Neural cell (in vitro differentiated cells): ENCODE measurements at regions not wholly inside any gene's neighbourhood (a gene's known extent, or its start where the extent isn't known, plus 50 kb on each side); places are given as distances from the start of the nearest gene placed in this dataset.
"Not testable (repeated sequence)": the region's sequence is repeated elsewhere in the genome, so short reads cannot be mapped to it uniquely, and the experiment has no call there.

ENCODE experiments used
- H2AFZ ChIP-seq: fragments of 200-600, 300-800 bp; sonication (generic), shearing (Covaris generic); 2 replicates; pipeline ENCODE4 v1.6.0; 2014; ENCODE audit warnings: low read depth, mild to moderate bottlenecking, antibody characterized with exemption, low read length, moderate library complexity
- H3F3A ChIP-seq: fragments of 200-600 bp; shearing (Covaris generic); 2 replicates; pipeline ENCODE4 v1.6.1; 2016; ENCODE audit warnings: mild to moderate bottlenecking, moderate library complexity, mixed read lengths, antibody characterized with exemption, low read length; ENCODE audit not compliant: insufficient read depth, poor library complexity, severe bottlenecking
- H3K27ac ChIP-seq: fragments of 200-600, 300-800 bp; sonication (generic), shearing (Covaris generic); 2 replicates; pipeline ENCODE4 v1.5.1; 2014; ENCODE audit warnings: mild to moderate bottlenecking, low read length, moderate library complexity
- H3K27me3 ChIP-seq: fragments of 300-800, 200-600 bp; sonication (generic), shearing (Covaris generic); 2 replicates; pipeline ENCODE4 v1.6.0; 2014; ENCODE audit warnings: mild to moderate bottlenecking, low read depth, low read length, moderate library complexity; ENCODE audit not compliant: insufficient read depth
- H3K36me3 ChIP-seq: fragments of 300-800, 200-600 bp; sonication (generic), shearing (Covaris generic); 2 replicates; pipeline ENCODE4 v1.5.1; 2014; ENCODE audit warnings: mild to moderate bottlenecking, antibody characterized with exemption, low read length, moderate library complexity; ENCODE audit not compliant: insufficient read depth
- H3K4me2 ChIP-seq: fragments of 300-800, 200-600 bp; sonication (generic), shearing (Covaris generic); 2 replicates; pipeline ENCODE4 v1.6.0; 2014; ENCODE audit warnings: mild to moderate bottlenecking, low read length
- H3K4me3 ChIP-seq: fragments of 300-800, 200-600 bp; sonication (generic), shearing (Covaris generic); 2 replicates; pipeline ENCODE4 v1.5.1; 2014; ENCODE audit warnings: mild to moderate bottlenecking, low read length, moderate library complexity
- H3K79me2 ChIP-seq: fragments of 200-600 bp; shearing (Covaris generic); replicated peaks from 2 replicates; pipeline ENCODE4 v1.6.0; 2014; ENCODE audit warnings: mild to moderate bottlenecking, low read length, moderate library complexity; ENCODE audit not compliant: insufficient read depth
- H3K9ac ChIP-seq: fragments of 300-800, 200-600 bp; sonication (generic), shearing (Covaris generic); 2 replicates; pipeline ENCODE4 v1.6.1; 2016; ENCODE audit warnings: mild to moderate bottlenecking, low read length, mixed read lengths
- H3K9me2 ChIP-seq: fragments of 200-600 bp; shearing (Covaris generic); 2 replicates; pipeline ENCODE4 v1.6.1; 2016; ENCODE audit warnings: mild to moderate bottlenecking, low read length, mixed read lengths; ENCODE audit not compliant: insufficient read depth
- H3K9me3 ChIP-seq: fragments of 200-600, 300-800 bp; sonication (generic), shearing (Covaris generic); 2 replicates; pipeline ENCODE4 v1.6.1; 2016; ENCODE audit warnings: mild to moderate bottlenecking, mixed run types, low read length, moderate library complexity, mixed read lengths
- H4K20me1 ChIP-seq: fragments of 200-600 bp; shearing (Covaris generic); 2 replicates; pipeline ENCODE4 v1.6.1; 2016; ENCODE audit warnings: mild to moderate bottlenecking, mixed run types; ENCODE audit not compliant: insufficient read depth
- CTCF ChIP-seq: fragments of 450-650 bp; IDR thresholded peaks from 2 replicates; pipeline ENCODE4 v1.5.1; 2014; ENCODE audit warnings: antibody characterized with exemption, mild to moderate bottlenecking, moderate library complexity; ENCODE audit not compliant: poor library complexity, severe bottlenecking
- EP300 ChIP-seq: fragments of 450-650 bp; conservative IDR thresholded peaks from 2 replicates; pipeline ENCODE4 v1.6.1; 2014; ENCODE audit warnings: antibody characterized with exemption, mild to moderate bottlenecking, moderate library complexity; ENCODE audit not compliant: poor library complexity, severe bottlenecking
- EZH2 ChIP-seq: fragments of 200-600, 300-800 bp; shearing (Covaris generic), sonication (generic); IDR thresholded peaks from 2 replicates; pipeline ENCODE4 v1.6.1; 2014; ENCODE audit warnings: antibody characterized with exemption, low read length, borderline replicate concordance, mild to moderate bottlenecking; ENCODE audit not compliant: insufficient read depth, poor library complexity, severe bottlenecking
- POLR2AphosphoS5 ChIP-seq: IDR thresholded peaks from 2 replicates; pipeline ENCODE4 v1.6.1; 2012
- SMC3 ChIP-seq: fragments of 450-650 bp; conservative IDR thresholded peaks from 2 replicates; pipeline ENCODE4 v1.6.1; 2014; ENCODE audit warnings: antibody characterized with exemption, mild to moderate bottlenecking, moderate library complexity; ENCODE audit not compliant: poor library complexity
- TAF1 ChIP-seq: IDR thresholded peaks from 2 replicates; pipeline ENCODE4 v1.6.1; 2012; ENCODE audit warnings: low read depth

DNA sequence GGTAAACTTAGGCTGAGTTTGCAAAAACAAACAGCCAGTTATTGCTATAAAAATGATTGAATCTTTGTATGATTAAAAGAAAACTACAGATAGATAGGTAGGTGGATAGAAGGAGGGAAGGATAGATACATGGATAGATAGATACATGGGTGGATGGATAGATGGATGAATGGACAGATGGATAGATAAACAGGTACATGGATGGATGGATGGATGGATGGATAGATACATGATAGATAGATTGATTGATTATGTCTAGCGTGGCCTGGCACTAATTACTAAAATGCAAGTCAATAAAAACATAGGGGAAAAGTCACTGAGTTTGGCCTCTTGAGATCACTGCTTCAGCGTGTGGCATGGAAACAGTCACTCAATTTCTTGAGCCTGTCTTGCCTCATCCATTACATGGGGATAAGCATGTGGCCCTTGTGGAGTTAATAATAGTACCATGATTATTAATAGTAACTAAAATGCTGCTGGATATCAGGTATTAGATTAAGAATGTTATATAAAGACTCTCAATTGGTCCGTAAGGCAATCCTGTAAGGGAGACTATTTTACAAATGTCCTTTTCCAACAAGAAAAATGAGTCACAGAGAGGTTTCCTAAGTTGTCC, 184.9 kb downstream of the HS3ST3A1 start:
- no peak for TF ChIP-seq POLR2AphosphoS5
- no peak for TF ChIP-seq SMC3
- no peak for TF ChIP-seq CTCF
- no peak for TF ChIP-seq TAF1
- Histone ChIP-seq H3K79me2 (no peaks in the 10 kb centered on the region), H3K9me3 (no peaks in the 10 kb centered on the region), H2AFZ (no peak overlapping the region), H3K9me2 (no peaks in the 10 kb centered on the region), H4K20me1 (no peaks in the 10 kb centered on the region), H3F3A (no peaks in the 10 kb centered on the region), H3K36me3 (no peaks in the 10 kb centered on the region), H3K4me2 (no peak overlapping the region), H3K9ac (no peak overlapping the region), H3K27me3 (no peaks in the 10 kb centered on the region), H3K27ac (no peak overlapping the region), H3K4me3 (no peak overlapping the region)

DNA sequence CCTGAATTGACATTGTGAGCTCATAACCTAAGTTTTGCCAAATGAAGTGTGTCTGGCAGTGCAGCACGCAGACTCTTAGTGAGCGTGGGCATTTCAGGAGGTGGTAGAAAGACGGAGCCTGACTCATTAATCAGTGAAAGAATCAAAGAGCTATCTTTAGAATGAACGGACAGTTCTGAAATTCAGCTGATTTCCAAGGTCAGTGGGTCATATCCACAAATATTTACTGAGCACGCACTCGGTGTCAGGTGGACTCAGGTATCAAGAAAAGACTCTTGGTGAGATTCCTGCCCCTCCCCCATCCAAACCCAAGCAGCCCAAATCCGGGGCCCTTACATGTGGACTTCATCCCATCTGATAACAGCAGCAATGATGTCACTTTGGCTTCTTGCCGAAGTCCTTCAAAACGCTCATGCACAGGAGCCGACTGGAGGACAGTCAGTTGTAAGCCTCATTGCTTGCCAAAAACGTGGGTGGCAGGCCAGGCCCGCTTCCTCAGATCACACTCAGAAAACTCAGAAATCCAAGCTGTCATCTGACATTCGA, 185.8 kb downstream of the HS3ST3A1 start:
- Histone ChIP-seq H3K27me3 (no peaks in the 10 kb centered on the region), H3K4me3 (no peak overlapping the region), H4K20me1 (no peaks in the 10 kb centered on the region), H3K9me3 (no peaks in the 10 kb centered on the region), H3K36me3 (no peaks in the 10 kb centered on the region), H3K9ac (no peak overlapping the region), H3K4me2 (no peak overlapping the region), H3K79me2 (no peaks in the 10 kb centered on the region), H3K9me2 (no peaks in the 10 kb centered on the region), H3F3A (no peaks in the 10 kb centered on the region), H3K27ac (no peak overlapping the region), H2AFZ (no peak overlapping the region)
- TF ChIP-seq EZH2 (no peak), CTCF (no peak), EP300 (no peak)

DNA sequence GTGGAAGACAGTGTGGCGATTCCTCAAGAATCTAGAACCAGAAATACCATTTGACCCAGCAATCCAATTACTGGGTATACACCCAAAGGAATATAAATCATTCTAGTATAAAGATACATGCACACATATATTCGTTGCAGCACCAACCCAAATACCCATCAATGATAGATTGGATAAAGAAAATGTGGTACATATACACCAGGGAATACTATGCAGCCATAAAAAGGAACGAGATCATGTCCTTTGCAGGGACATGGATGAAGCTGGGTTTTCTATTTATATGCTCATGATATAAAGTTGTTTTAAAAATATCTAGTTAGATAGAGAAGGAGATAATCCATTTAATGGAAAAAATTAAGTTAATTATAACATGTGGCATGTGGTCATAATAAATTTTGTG, 186.5 kb downstream of the HS3ST3A1 start:
- not testable (repeated sequence) for H3K9ac ChIP-seq, H3K79me2 ChIP-seq, H3K4me2 ChIP-seq, H3K36me3 ChIP-seq, H3K27me3 ChIP-seq, H2AFZ ChIP-seq, H3K9me2 ChIP-seq, H3K4me3 ChIP-seq, H3K9me3 ChIP-seq, H3K27ac ChIP-seq, H3F3A ChIP-seq, H4K20me1 ChIP-seq
